ENCODE measurements at regions not wholly inside any gene's neighbourhood (a gene's known extent, or its start where the extent isn't known, plus 50 kb on each side); places are given as distances from the start of the nearest gene placed in this dataset.
"Not testable (repeated sequence)": the region's sequence is repeated elsewhere in the genome, so short reads cannot be mapped to it uniquely, and the experiment has no call there.

DNA sequence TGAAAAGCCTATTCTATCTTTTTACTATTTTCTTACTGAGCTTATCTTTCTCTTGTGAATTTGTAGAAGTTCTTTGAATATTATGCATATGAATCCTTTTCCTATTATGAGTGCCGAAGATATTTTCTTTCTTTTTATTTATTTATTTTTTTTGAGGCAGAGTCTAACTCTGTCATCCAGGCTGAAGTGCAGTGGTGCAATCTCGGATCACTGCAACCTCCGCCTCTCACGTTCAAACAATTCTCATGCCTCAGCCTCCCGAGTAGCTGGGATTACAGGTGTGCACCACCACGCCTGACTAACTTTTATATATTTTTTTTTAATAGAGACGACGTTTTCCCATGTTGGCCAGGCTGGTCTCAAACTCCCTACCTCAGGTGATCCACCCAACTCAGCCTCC, 109.8 kb downstream of the RHOU start:
- no peak for DNase-seq
- no peaks in the 10 kb centered on the region for H3K9me3 ChIP-seq
- intact Hi-C loops (cut with DNase I): no loop called here
- H3K4me1 ChIP-seq: peaks cover 0 to 12% (median 5%) of the 10 kb centered on the region in 4 donors
- no peak overlapping the region for H3K27ac ChIP-seq
- no peak overlapping the region for H3K4me3 ChIP-seq
- WGBS (ENCODE audit: insufficient coverage, low coverage, low lambda C conversion rate, missing lambda C conversion rate): 90% methylated on average over 6 of the region's 8 CpGs
- TF ChIP-seq, protein P1, sequence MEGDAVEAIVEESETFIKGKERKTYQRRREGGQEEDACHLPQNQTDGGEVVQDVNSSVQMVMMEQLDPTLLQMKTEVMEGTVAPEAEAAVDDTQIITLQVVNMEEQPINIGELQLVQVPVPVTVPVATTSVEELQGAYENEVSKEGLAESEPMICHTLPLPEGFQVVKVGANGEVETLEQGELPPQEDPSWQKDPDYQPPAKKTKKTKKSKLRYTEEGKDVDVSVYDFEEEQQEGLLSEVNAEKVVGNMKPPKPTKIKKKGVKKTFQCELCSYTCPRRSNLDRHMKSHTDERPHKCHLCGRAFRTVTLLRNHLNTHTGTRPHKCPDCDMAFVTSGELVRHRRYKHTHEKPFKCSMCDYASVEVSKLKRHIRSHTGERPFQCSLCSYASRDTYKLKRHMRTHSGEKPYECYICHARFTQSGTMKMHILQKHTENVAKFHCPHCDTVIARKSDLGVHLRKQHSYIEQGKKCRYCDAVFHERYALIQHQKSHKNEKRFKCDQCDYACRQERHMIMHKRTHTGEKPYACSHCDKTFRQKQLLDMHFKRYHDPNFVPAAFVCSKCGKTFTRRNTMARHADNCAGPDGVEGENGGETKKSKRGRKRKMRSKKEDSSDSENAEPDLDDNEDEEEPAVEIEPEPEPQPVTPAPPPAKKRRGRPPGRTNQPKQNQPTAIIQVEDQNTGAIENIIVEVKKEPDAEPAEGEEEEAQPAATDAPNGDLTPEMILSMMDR (IDR thresholded peaks at IDR 0.05): no peak
- no peak for TF ChIP-seq POLR2A (IDR thresholded peaks at IDR 0.05)
- ATAC-seq: no peak
- H3K27me3 ChIP-seq: no peaks in the 10 kb centered on the region
- H3K36me3 ChIP-seq: no peaks in the 10 kb centered on the region

DNA sequence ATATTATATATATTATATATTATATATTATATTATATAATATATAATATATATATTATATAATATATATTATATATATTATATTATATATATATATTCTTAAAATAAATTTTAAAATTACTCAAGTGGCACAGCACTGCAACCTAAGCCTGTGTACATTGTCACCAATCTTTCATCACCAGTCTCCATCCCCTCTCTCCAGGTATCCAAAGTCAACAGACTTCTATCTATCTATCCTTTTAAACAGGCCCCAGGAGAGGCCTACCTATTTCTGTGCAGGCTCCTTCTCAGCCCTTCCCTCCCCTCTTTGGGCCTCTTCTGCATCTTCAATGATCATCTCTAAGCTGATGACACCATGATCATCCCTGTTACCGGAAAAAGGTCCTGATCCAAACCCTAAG, 111.7 kb downstream of the RHOU start:
- no peak overlapping the region for H3K4me3 ChIP-seq
- no peaks in the 10 kb centered on the region for H3K36me3 ChIP-seq
- no peaks in the 10 kb centered on the region for H3K27me3 ChIP-seq
- no peak overlapping the region for H3K27ac ChIP-seq
- no peak for DNase-seq
- 100% methylated on average over 1 of the region's 1 CpG for WGBS (ENCODE audit: insufficient coverage, low coverage, low lambda C conversion rate, missing lambda C conversion rate)
- H3K9me3 ChIP-seq: no peaks in the 10 kb centered on the region
- TF ChIP-seq, protein P1 (IDR thresholded peaks at IDR 0.05): no peak
- TF ChIP-seq POLR2A (IDR thresholded peaks at IDR 0.05): no peak
- ATAC-seq: no peak
- peaks cover 0 to 18% (median 5%) of the 10 kb centered on the region in 4 donors for H3K4me1 ChIP-seq
- intact Hi-C loops (cut with DNase I): no loop called here

DNA sequence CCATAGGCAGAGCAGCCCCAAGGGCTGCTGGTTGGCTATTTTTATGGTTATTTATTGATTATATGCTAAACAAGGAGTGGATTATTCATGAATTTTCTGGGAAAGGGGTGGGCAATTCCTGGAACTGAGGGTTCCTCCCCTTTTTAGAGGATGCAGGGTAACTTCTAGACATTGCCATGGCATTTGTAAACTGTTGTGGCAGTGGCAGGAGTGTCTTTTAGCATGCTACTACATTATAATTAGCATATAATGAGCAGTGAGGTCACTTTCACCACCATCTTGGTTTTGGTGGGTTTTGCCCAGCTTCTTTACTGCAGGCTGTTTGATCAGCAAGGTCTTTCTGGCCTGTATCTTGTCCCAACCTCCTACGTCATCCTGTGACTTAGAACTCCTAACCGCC, 112.2 kb downstream of the RHOU start:
- no CpG with 5 or more reads among the region's 2 CpGs for WGBS (ENCODE audit: insufficient coverage, low coverage, low lambda C conversion rate, missing lambda C conversion rate)

DNA sequence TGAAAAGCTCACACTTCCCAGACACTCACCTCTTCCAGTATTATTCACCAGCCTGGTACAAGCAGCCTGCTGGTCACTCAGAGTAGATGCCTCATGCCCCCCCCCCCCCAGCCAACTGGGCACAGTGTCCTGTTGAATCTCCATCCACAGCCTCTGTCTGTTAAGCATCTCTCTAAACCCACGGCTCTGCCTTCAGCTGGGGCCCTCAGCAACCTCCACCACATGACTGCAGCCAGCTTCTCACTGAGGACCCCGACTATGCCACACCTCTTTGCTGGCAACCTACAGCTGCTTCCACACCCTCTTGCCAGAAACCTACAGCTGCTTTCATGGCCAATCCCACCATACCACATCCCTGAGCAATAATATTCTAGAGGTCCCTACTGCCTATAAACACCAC, 113.1 kb downstream of the RHOU start:
- intact Hi-C loops (cut with DNase I): no loop called here
- ATAC-seq: no peak
- TF ChIP-seq, protein P1 (IDR thresholded peaks at IDR 0.05): no peak
- no peak for TF ChIP-seq POLR2A (IDR thresholded peaks at IDR 0.05)
- no peaks in the 10 kb centered on the region for H3K27me3 ChIP-seq
- no peak overlapping the region for H3K27ac ChIP-seq
- no peaks in the 10 kb centered on the region for H3K9me3 ChIP-seq
- no peak for DNase-seq
- H3K36me3 ChIP-seq: no peaks in the 10 kb centered on the region
- peaks cover 0 to 18% (median 5%) of the 10 kb centered on the region in 4 donors for H3K4me1 ChIP-seq
- no peak overlapping the region for H3K4me3 ChIP-seq
- 42% methylated on average over 2 of the region's 2 CpGs for WGBS (ENCODE audit: insufficient coverage, low coverage, low lambda C conversion rate, missing lambda C conversion rate)

More for the DNA sequence above, 112.2 kb downstream of the RHOU start:
- H3K4me3 ChIP-seq; ATAC-seq; H3K27ac ChIP-seq; DNase-seq; H3K36me3 ChIP-seq; intact Hi-C loops (cut with DNase I); H3K9me3 ChIP-seq; H3K27me3 ChIP-seq: not testable (repeated sequence)
- H3K4me1 ChIP-seq: peaks cover 0 to 18% (median 5%) of the 10 kb centered on the region in 4 donors

DNA sequence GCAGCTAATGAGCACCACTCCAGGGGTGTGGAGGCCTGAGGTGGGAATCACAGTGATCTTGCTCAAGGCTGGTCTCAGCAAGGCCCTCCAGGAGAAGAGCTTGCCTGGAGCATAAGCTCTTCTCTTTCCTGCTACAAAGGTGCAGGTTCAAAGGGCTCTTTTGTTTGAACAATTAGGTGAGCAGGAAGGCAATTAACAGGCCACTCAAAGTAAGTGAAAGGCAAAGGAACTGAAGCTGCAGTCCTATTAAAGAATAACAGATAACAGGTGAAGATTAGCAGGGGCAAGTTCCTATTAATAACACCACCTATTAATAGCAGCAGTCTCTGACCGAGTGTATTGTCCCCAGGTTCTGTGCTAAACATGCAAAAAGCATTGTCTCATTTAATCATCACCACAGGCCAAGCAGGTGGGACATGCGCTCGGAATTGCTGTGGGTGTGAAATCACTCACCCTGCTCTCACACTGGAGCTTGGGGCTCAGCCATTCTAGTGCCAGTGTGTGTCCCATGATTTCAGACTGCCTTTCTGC, 113.8 kb downstream of the RHOU start:
- TF ChIP-seq, protein P1 (IDR thresholded peaks at IDR 0.05): no peak
- no peak for TF ChIP-seq POLR2A (IDR thresholded peaks at IDR 0.05)
- Histone ChIP-seq H3K9me3 (no peaks in the 10 kb centered on the region), H3K27me3 (no peaks in the 10 kb centered on the region), H3K4me3 (no peak overlapping the region), H3K36me3 (no peaks in the 10 kb centered on the region), H3K4me1 (peaks cover 0 to 18% (median 5%) of the 10 kb centered on the region in 4 donors), H3K27ac (peak overlapping the region in 2 of 3 donors; percentile 12 to 28)
- peak; percentile 49 to 78 (median 71) for ATAC-seq
- intact Hi-C loops (cut with DNase I): no loop called here
- DNase-seq: no peak
- no CpG with 5 or more reads among the region's 3 CpGs for WGBS (ENCODE audit: insufficient coverage, low coverage, low lambda C conversion rate, missing lambda C conversion rate)

Measured in right lobe of liver (tissue), 6 donors.